Liver (tissue), 3 donors: ENCODE measurements at regions not wholly inside any gene's neighbourhood (a gene's known extent, or its start where the extent isn't known, plus 50 kb on each side); places are given as distances from the start of the nearest gene placed in this dataset.

Experiments used
- FOXA2 ChIP-seq: IDR thresholded peaks from 2 replicates; pipeline ENCODE4 v1.6.1; 2016; ENCODE audit warnings: antibody characterized with exemption
- JUND ChIP-seq, 2 donors: IDR thresholded peaks; 2 replicates each; pipeline ENCODE4 v1.6.1; 2016; ENCODE audit warnings: antibody characterized with exemption in 2 of 2
- TAF1 ChIP-seq: conservative IDR thresholded peaks from 2 replicates; pipeline ENCODE4 v1.6.1; 2016; ENCODE audit warnings: antibody characterized with exemption, mild to moderate bottlenecking
- TF ChIP-seq, protein P1 (sequence below): IDR thresholded peaks from 2 replicates; pipeline ENCODE4 v1.6.1; 2016; ENCODE audit warnings: antibody characterized with exemption
- TF ChIP-seq, protein P2 (sequence below): fragments of 150-350 bp; IDR thresholded peaks from 2 replicates; pipeline ENCODE4 v1.5.1; 2017; ENCODE audit warnings: improper control_type of control experiment, low read depth, low read length; ENCODE audit not compliant: missing input control
- TF ChIP-seq, protein P3 (sequence below): IDR thresholded peaks from 2 replicates; pipeline ENCODE4 v1.6.1; 2016; ENCODE audit warnings: antibody characterized with exemption
- donor health status: healthy.
- donor health status: healthy.

DNA sequence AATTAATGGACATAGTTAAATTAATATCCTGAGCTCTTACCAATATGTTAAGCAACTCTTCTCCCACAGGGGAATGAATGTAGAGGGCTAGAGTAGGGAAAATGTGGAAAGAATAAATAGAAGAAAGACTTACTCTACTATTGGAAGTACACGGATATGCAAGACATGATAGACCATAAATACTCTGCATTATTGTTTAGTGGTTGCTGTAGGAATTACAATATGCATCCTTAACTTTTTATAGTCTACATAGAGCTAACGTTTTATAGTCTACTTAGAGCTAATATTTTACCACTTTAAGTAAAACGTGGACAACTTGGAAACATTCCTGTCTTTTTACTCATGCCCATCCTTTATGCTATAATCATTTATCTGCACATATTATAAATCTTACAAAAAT, 163.8 kb upstream of the GALNT5 start:
- TF ChIP-seq, protein P1, sequence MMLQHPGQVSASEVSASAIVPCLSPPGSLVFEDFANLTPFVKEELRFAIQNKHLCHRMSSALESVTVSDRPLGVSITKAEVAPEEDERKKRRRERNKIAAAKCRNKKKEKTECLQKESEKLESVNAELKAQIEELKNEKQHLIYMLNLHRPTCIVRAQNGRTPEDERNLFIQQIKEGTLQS: no peak
- TF ChIP-seq, protein P2, sequence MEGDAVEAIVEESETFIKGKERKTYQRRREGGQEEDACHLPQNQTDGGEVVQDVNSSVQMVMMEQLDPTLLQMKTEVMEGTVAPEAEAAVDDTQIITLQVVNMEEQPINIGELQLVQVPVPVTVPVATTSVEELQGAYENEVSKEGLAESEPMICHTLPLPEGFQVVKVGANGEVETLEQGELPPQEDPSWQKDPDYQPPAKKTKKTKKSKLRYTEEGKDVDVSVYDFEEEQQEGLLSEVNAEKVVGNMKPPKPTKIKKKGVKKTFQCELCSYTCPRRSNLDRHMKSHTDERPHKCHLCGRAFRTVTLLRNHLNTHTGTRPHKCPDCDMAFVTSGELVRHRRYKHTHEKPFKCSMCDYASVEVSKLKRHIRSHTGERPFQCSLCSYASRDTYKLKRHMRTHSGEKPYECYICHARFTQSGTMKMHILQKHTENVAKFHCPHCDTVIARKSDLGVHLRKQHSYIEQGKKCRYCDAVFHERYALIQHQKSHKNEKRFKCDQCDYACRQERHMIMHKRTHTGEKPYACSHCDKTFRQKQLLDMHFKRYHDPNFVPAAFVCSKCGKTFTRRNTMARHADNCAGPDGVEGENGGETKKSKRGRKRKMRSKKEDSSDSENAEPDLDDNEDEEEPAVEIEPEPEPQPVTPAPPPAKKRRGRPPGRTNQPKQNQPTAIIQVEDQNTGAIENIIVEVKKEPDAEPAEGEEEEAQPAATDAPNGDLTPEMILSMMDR: no peak
- TF ChIP-seq JUND (IDR thresholded peaks at IDR 0.05) (no peak), FOXA2 (no peak), TAF1 (no peak)
- TF ChIP-seq, protein P3, sequence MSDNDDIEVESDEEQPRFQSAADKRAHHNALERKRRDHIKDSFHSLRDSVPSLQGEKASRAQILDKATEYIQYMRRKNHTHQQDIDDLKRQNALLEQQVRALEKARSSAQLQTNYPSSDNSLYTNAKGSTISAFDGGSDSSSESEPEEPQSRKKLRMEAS: no peak
